Mesenchymal stem cell (in vitro differentiated cells and primary cell): ENCODE measurements at regions not wholly inside any gene's neighbourhood (a gene's known extent, or its start where the extent isn't known, plus 50 kb on each side); places are given as distances from the start of the nearest gene placed in this dataset.
"Not testable (repeated sequence)": the region's sequence is repeated elsewhere in the genome, so short reads cannot be mapped to it uniquely, and the experiment has no call there.

Experiments
- DNase-seq: peaks from one replicate; pipeline ENCODE4 v3.0.0-alpha.2; 2013
- H2AFZ ChIP-seq: one replicate; pipeline ENCODE4 v1.6.1; 2013; ENCODE audit warnings: low read depth, mild to moderate bottlenecking, control low read depth, inconsistent platforms, low read length, moderate library complexity
- H2AK5ac ChIP-seq: 2 replicates; pipeline ENCODE4 v1.6.1; 2013; ENCODE audit warnings: low read length, moderate library complexity, mild to moderate bottlenecking, inconsistent platforms; ENCODE audit not compliant: severe bottlenecking
- H2BK120ac ChIP-seq: one replicate; pipeline ENCODE4 v1.6.1; 2013; ENCODE audit warnings: low read depth, mild to moderate bottlenecking, inconsistent platforms, low read length, moderate library complexity
- H2BK12ac ChIP-seq, 2 experiments: one replicate each; pipeline ENCODE4 v1.6.1; 2013; ENCODE audit warnings: inconsistent platforms in 2 of 2, low read length in 2 of 2, mild to moderate bottlenecking in 2 of 2, moderate library complexity in 2 of 2, control low read depth in 1 of 2
- H2BK15ac ChIP-seq: one replicate; pipeline ENCODE4 v1.6.1; 2013; ENCODE audit warnings: mild to moderate bottlenecking, low read depth, inconsistent platforms; ENCODE audit not compliant: poor library complexity, severe bottlenecking
- H2BK5ac ChIP-seq: 2 replicates; pipeline ENCODE4 v1.6.1; 2013; ENCODE audit warnings: low read depth, mild to moderate bottlenecking, low read length, control low read depth, inconsistent platforms; ENCODE audit not compliant: poor library complexity, severe bottlenecking
- H3K14ac ChIP-seq, 2 experiments: one replicate each; pipeline ENCODE4 v1.6.1; 2013; ENCODE audit warnings: inconsistent platforms in 2 of 2, low read length in 2 of 2, control low read depth in 1 of 2, mild to moderate bottlenecking in 1 of 2, moderate library complexity in 1 of 2
- H3K18ac ChIP-seq, 2 experiments: one replicate each; pipeline ENCODE4 v1.6.1; 2013; ENCODE audit warnings: inconsistent platforms in 2 of 2, low read length in 2 of 2, control low read depth in 1 of 2, low read depth in 1 of 2, mild to moderate bottlenecking in 1 of 2
- H3K23ac ChIP-seq, 2 experiments: one replicate each; pipeline ENCODE4 v1.6.1; 2013; ENCODE audit warnings: inconsistent platforms in 2 of 2, low read length in 2 of 2, mild to moderate bottlenecking in 2 of 2, moderate library complexity in 2 of 2, control low read depth in 1 of 2
- H3K27ac ChIP-seq: 2 replicates; pipeline ENCODE4 v1.5.1; 2013; ENCODE audit warnings: mild to moderate bottlenecking, moderate library complexity, low read length, control low read depth, inconsistent platforms; ENCODE audit not compliant: poor library complexity, severe bottlenecking
- H3K27me3 ChIP-seq, 2 experiments: 2 replicates each; pipeline versions ENCODE4 v1.6.1 to v1.7.0; 2013; ENCODE audit warnings: low read length in 2 of 2, mild to moderate bottlenecking in 2 of 2, moderate library complexity in 2 of 2, control low read depth in 1 of 2, inconsistent platforms in 1 of 2; ENCODE audit not compliant: control insufficient read depth in 1 of 2, insufficient read depth in 1 of 2
- H3K36me3 ChIP-seq, 2 experiments: 2 replicates each; pipeline versions ENCODE4 v1.6.1 to v1.7.0; 2013; ENCODE audit warnings: low read length in 2 of 2, control low read depth in 1 of 2, inconsistent platforms in 1 of 2, low read depth in 1 of 2, mild to moderate bottlenecking in 1 of 2; ENCODE audit not compliant: insufficient read depth in 2 of 2, control insufficient read depth in 1 of 2
- H3K4ac ChIP-seq, 2 experiments: one replicate each; pipeline ENCODE4 v1.6.1; 2013; ENCODE audit warnings: inconsistent platforms in 2 of 2, low read length in 2 of 2, mild to moderate bottlenecking in 2 of 2, moderate library complexity in 2 of 2, control low read depth in 1 of 2, low read depth in 1 of 2
- H3K4me1 ChIP-seq: 2 replicates; pipeline ENCODE4 v1.6.1; 2013; ENCODE audit warnings: low read depth, low read length, control low read depth; ENCODE audit not compliant: control insufficient read depth, insufficient read depth
- H3K4me2 ChIP-seq: 2 replicates; pipeline ENCODE4 v1.6.1; 2013; ENCODE audit warnings: low read length, mild to moderate bottlenecking, inconsistent platforms; ENCODE audit not compliant: poor library complexity, severe bottlenecking
- H3K4me3 ChIP-seq, 2 experiments: 2 replicates each; pipeline versions ENCODE4 v1.5.1 to v1.7.0; 2013; ENCODE audit warnings: low read length in 2 of 2, mild to moderate bottlenecking in 2 of 2, control low read depth in 1 of 2, low read depth in 1 of 2; ENCODE audit not compliant: insufficient read depth in 1 of 2
- H3K79me1 ChIP-seq: replicated peaks from 2 replicates; pipeline ENCODE4 v1.6.1; 2013; ENCODE audit warnings: mild to moderate bottlenecking, control low read depth, low read length, inconsistent platforms; ENCODE audit not compliant: poor library complexity, severe bottlenecking
- H3K9ac ChIP-seq: 2 replicates; pipeline ENCODE4 v1.7.0; 2013; ENCODE audit warnings: mild to moderate bottlenecking, low read length, moderate library complexity
- H3K9me3 ChIP-seq: 2 replicates; pipeline ENCODE4 v1.7.0; 2013; ENCODE audit warnings: mild to moderate bottlenecking, low read length; ENCODE audit not compliant: control insufficient read depth
- H4K8ac ChIP-seq: one replicate; pipeline ENCODE4 v1.6.1; 2013; ENCODE audit warnings: inconsistent platforms, mild to moderate bottlenecking, low read length, moderate library complexity
- H4K91ac ChIP-seq: one replicate; pipeline ENCODE4 v1.6.1; 2013; ENCODE audit warnings: mild to moderate bottlenecking, low read length, inconsistent platforms
- WGBS: methylation state at CpG from one replicate; pipeline ENCODE4 v1.1.7; 2013; ENCODE audit warnings: mixed read lengths; 5-methylcytosine and 5-hydroxymethylcytosine counted together

DNA sequence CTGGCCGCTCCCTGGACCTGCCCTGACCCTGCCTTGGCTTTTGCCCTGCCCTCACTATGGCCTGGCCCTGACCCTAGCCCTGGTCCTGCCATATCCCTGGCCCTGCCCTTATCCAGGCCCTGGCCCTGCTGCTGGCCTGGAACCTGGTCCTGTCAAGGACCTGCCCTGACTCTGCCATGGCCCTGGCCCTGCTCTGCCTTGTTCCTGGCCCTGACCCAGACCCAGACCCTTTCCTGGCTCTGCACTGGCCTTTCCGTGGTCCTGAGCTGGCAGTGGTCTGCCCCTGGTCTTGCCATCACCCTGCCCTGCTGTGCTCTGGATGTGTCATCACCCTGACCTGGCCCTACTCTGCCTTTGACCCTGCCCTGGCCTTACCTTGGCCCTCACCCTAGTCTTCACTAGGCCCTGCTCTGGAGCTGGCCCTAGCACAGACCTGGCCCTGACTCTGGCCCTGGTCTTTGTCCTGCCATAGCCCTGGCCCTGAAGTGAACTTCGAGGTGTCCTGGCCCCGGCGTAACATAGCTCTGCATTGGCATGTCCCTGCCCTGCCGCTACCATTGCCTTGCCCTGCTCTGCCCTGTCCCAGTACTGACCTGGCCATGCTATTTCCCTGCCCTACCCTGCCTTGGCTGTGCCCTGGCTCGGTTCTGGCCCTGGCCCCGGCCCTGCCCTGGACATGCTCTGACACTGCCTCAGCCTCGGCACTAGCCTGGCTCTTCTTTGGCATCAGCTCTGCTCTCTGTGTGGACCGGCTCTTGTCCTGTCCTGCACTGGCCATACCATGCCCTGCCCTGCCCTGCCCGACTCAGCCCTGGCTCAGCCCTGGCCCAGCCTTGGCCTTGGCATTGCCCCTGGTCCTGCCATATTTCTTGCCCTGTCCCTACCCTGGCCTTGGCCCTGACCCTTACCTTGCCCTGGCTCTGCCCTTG lies 239.2 kb downstream of the GOLGA6L6 start:
- not testable (repeated sequence) for H3K14ac ChIP-seq, H3K36me3 ChIP-seq, H2BK15ac ChIP-seq, DNase-seq, H3K27me3 ChIP-seq, H2AFZ ChIP-seq, H3K23ac ChIP-seq, H2BK120ac ChIP-seq, H3K9me3 ChIP-seq, H3K4ac ChIP-seq, H3K27ac ChIP-seq, H3K9ac ChIP-seq, H3K18ac ChIP-seq, H2BK5ac ChIP-seq, H4K91ac ChIP-seq, H3K79me1 ChIP-seq, H4K8ac ChIP-seq, H3K4me2 ChIP-seq, H3K4me1 ChIP-seq, H2BK12ac ChIP-seq, H2AK5ac ChIP-seq, H3K4me3 ChIP-seq
- 79% methylated on average over 11 of the region's 11 CpGs for WGBS

DNA sequence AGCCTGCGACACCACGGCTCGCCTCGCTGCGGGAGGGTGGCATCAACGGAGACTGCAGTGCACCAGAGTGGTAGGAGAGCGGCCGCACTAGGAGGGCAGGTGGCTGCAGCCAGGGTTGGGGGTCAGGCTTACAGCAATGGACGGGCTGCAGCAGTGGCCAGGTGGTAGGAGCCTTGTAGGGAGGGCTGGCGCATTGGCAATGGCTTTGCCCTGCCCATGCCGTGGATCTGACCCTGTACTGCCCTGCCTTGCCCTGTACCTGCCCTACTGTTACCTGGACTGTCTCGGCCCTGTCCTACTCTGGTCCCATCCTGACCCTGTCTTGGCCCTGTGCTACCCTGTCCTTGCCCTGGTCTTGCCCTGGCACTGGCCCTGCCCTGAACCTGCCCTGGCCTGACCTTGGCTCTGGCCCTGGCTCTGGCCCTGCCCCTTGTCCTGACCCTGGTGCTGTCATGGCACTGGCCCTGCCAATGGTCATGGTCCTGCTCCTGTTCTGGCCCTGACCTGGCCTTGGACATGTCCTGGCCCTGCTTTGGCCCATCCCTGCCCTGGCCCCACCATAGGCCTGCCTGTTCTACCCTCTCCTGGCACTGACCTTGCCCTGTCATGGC lies 240.0 kb downstream of the GOLGA6L6 start:
- not testable (repeated sequence) for H3K18ac ChIP-seq, H3K9me3 ChIP-seq, H4K91ac ChIP-seq, H2BK5ac ChIP-seq, H3K4ac ChIP-seq, H3K9ac ChIP-seq, H3K79me1 ChIP-seq, H3K4me2 ChIP-seq, H3K14ac ChIP-seq, H3K27ac ChIP-seq, H2BK15ac ChIP-seq, H2BK120ac ChIP-seq, H3K4me3 ChIP-seq, H3K36me3 ChIP-seq, H3K27me3 ChIP-seq, DNase-seq, H4K8ac ChIP-seq, H2AFZ ChIP-seq, H2BK12ac ChIP-seq, H2AK5ac ChIP-seq, H3K4me1 ChIP-seq, H3K23ac ChIP-seq
- 85% methylated on average over 12 of the region's 12 CpGs for WGBS

- 100% methylated on average over 3 of the region's 4 CpGs for WGBS
- H3K27me3 ChIP-seq, H3K14ac ChIP-seq: not testable (repeated sequence)
Observed at GRCh38 chr15:20301041-20301390, 240.6 kb downstream of the GOLGA6L6 start.

GRCh38 chr15:20300351-20301040 lies 241.1 kb downstream of the GOLGA6L6 start:
- H3K9ac ChIP-seq, H3K4ac ChIP-seq, DNase-seq, H2BK120ac ChIP-seq, H3K79me1 ChIP-seq, H2BK15ac ChIP-seq, H3K36me3 ChIP-seq, H4K91ac ChIP-seq, H3K18ac ChIP-seq, H3K23ac ChIP-seq, H2AK5ac ChIP-seq, H3K27ac ChIP-seq, H3K9me3 ChIP-seq, H2AFZ ChIP-seq, H3K27me3 ChIP-seq, H2BK12ac ChIP-seq, H4K8ac ChIP-seq, H3K4me1 ChIP-seq, H2BK5ac ChIP-seq, H3K4me2 ChIP-seq, H3K14ac ChIP-seq, H3K4me3 ChIP-seq: not testable (repeated sequence)
- WGBS, result 84% methylated on average over 19 of the region's 19 CpGs

More at GRCh38 chr15:20301041-20301390, 240.6 kb downstream of the GOLGA6L6 start:
- H3K36me3 ChIP-seq, H4K91ac ChIP-seq, H3K9ac ChIP-seq, H2BK5ac ChIP-seq, H2BK12ac ChIP-seq, H3K23ac ChIP-seq, H3K27ac ChIP-seq, H2BK120ac ChIP-seq, H3K4me3 ChIP-seq, H3K18ac ChIP-seq, H2AFZ ChIP-seq, H3K4ac ChIP-seq, H3K4me2 ChIP-seq, H3K9me3 ChIP-seq, DNase-seq, H2AK5ac ChIP-seq, H3K4me1 ChIP-seq, H3K79me1 ChIP-seq, H2BK15ac ChIP-seq, H4K8ac ChIP-seq: not testable (repeated sequence)
